ENCODE measurements at regions not wholly inside any gene's neighbourhood (a gene's known extent, or its start where the extent isn't known, plus 50 kb on each side); places are given as distances from the start of the nearest gene placed in this dataset.

DNA sequence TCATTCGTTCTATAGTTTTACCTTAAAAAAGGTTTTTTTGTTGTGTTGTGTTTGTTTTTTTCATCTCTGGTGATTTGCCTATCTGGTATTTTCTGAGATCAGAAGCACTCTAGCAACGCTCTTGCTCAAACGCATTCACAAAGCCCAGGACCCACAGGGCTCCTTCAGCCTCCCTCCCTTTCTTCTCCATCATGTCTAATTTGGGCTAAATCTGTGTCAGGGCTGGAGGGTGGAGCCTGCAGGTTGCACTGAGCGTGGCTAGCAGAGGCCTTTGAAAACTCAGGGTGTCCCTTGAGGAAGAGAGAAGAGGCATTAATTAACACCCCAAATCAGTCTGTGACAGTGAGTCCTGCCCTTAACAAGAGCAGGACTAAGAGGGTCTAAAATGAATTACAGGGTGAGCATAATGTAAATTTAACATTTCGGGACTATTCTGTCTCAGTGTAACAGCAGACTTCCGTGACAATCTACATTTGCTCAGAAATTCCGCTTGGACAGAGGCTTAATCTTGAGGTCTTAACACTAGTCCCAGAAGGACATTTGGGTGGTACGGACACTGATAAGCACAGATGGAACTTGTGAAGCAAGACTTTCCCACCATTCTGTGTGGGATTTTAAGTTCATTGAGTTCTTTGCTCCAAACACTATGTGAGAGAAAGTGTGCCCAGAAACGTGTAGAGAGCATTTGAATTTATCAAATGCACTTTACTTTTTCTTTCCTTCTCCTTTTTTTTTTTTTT is 174.4 kb upstream of the APCDD1 start:
- DNase-seq (ENCODE audit: low read depth in 2 of 2), result no peak

DNA sequence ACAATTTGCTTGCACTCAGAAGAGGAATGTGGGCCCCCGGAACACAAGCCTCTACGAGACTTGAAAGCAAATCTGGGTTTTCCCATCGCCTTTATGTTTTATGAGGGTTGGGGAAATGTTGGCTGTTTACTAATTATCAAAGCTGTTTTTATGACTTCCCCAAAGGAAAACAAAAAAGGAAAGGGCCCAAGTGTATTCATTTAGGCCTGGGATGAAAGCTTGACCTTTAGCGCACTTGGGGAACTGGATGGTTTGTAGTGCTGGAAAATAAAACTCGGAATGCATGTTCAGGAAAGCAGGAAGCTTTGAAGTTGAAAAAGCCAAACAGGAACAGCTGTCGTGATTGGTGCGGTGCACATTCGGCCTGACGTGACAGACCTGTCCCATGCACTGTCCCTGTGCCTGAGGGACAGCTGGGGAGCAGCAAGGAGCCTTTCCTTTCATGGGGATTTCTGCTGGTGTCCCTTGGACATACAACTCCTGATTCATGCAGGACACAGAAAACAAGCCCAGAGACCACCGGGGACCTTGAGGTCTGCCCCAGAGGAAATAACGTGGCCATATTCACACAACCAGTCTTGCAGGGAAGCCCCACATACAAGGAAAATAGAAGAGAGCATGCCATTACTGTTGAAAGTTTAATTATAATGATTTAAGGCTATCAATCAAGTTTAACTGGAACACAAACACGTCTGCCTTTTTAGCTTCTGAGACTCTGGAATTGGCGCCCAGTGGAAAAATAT is 169.7 kb upstream of the APCDD1 start:
- no peak for DNase-seq (ENCODE audit: low read depth in 2 of 2)

DNA sequence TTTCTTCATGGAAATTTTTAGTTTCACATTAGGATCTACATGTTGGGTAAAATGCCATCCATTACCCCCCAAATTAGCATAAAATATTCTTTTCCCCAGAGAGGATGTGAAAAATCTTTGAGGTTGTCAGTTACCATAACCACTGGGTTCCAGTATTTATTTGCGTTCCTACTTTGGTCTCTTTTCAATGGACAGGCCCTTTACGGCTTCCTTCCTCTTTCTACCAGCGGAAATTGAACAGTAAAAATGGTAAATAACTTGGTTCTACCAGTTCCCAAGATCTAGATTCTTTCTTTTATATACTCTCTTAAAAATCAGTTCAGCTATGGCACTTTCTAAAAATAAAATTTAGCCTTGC is 169.2 kb upstream of the APCDD1 start:
- no peak for DNase-seq (ENCODE audit: low read depth in 2 of 2)

DNA sequence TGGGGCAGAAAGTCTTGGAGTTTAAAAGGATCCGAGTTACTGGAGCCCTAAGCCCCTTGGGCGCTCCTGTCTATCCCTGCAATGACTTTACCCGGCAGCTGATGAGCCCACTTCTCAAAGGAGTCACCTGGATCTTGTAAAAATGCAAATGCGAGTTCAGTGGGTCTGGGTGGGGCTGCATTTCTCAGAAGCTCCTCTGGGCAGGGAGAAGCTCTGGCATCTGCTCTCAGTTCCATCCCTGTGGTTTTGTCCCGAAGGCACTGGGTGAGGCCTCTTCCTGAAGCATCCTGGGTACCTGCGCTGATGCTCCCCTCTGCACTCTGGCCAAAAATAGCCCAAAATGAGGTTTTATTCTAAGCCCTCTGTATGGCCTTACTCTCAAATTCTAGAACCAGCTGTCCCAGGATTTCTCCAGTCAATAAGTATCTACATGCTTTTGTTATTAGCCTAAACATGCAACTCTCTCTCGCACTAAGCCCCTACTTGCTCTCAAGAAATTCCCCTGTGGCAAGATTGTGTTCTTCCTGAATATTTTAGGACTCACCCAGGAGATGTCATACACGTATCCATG is 167.8 kb upstream of the APCDD1 start:
- no peak for DNase-seq (ENCODE audit: low read depth in 2 of 2)

DNA sequence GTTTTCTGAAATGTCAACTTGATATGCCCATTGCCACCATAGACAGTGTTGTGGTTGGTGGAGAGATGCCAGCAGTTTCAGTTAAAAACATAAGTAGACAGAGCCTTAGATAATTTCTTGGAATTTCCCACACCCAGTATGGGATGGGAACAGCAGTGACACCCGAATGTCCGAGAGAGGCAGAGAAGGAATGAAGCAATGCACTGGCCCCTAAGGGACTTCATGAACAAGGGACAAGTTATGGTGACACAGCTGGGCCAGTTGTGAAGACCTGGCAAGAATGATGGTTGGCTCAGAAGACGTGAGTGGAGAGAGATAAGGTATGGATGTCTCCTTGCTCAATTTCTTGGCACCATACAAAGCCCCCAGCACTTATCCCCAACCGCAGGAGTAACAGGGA is 165.2 kb upstream of the APCDD1 start:
- DNase-seq (ENCODE audit: low read depth in 2 of 2), result no peak

GRCh38 chr18:10289951-10290637 is 164.3 kb upstream of the APCDD1 start:
- DNase-seq (ENCODE audit: low read depth in 2 of 2), result no peak

GRCh38 chr18:10290638-10291235 is 163.7 kb upstream of the APCDD1 start:
- no peak for DNase-seq (ENCODE audit: low read depth in 2 of 2)

GRCh38 chr18:10291568-10291981 is 162.9 kb upstream of the APCDD1 start:
- no peak for DNase-seq (ENCODE audit: low read depth in 2 of 2)

GRCh38 chr18:10293966-10294365 is 160.5 kb upstream of the APCDD1 start:
- DNase-seq (ENCODE audit: low read depth in 2 of 2), result no peak

- no peak for DNase-seq (ENCODE audit: low read depth in 2 of 2)
Measured at GRCh38 chr18:10295751-10296150, 158.7 kb upstream of the APCDD1 start.

DNA sequence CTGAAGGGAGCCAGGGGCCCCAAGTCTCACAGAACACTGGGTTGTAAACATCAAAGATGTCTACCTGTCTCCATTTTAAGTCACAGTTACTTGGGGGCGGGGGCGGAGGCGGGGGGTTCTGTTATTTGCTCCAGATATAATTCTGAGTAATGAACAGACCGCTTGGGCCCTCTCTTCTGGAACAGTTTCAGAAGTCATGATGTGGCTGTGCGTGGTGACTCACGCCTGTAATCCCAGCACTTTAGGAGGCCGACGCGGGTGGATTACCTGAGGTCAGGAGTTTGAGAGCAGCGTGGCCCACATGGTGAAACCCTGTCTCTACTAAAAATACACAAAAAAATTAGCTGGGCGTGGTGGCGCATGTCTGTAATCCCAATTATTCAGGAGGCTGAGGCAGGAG is 157.9 kb upstream of the APCDD1 start:
- DNase-seq (ENCODE audit: low read depth in 2 of 2), result no peak

GRCh38 chr18:10297086-10297485 is 157.3 kb upstream of the APCDD1 start:
- DNase-seq (ENCODE audit: low read depth in 2 of 2), result no peak

DNA sequence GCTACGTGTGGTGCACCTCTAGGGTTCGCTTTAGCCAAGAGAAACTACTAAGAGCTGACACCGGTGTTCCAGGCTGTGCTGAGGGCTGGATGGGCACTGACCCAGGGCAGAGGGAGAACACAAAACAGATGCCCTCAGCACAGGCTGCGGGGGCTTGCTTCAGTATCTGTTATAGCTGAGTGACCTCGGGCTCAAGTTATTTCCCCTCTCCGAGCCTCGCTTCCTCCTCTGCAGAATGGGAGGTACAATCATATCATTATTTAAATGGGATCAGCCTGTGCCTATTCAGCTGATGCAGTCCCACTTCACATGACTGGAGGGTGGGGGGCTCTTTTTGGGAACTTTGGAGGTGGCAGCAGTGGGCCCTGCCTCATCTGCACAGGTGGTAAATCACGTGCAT is 156.1 kb upstream of the APCDD1 start:
- DNase-seq (ENCODE audit: low read depth in 2 of 2), result no peak

DNA sequence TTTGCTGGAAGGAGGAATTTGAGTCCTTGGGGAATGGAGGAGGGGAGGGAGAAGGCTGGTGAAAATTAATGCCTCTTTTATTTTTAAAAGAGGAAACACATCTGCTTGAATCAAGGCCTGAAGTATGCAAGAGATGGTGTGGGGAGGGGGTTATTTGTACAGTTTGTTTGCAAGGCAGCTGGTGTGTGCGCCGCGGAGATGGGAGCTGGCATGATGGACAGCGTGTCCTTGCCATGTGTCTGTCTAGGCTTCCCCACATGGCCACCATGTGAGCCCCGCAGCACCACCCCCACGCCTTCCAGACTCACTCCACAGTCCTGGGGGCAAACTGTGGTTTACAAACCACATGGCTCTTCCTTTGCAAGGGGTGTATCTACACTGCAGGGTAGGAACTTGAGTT is 154.8 kb upstream of the APCDD1 start:
- DNase-seq (ENCODE audit: low read depth in 2 of 2), result no peak

DNA sequence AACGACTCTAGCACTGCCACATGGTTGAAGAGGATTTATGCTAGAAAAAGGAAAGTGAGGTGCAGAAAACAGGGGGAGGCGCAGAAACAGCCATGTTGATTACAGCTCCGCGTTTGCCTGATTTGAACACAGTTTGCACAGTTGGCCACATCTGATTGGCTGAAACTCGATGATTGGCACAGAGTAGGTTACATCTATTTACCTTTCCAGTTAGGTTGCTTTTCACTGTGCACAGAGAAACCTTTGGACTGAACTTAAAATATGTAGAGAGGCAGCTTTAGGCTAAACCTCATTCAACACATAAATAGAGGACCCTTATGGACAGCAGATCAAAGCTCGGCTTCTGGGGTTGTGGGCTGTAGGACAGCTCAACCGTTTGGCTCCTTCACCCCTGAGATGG is 153.7 kb upstream of the APCDD1 start:
- no peak for DNase-seq (ENCODE audit: low read depth in 2 of 2)

DNA sequence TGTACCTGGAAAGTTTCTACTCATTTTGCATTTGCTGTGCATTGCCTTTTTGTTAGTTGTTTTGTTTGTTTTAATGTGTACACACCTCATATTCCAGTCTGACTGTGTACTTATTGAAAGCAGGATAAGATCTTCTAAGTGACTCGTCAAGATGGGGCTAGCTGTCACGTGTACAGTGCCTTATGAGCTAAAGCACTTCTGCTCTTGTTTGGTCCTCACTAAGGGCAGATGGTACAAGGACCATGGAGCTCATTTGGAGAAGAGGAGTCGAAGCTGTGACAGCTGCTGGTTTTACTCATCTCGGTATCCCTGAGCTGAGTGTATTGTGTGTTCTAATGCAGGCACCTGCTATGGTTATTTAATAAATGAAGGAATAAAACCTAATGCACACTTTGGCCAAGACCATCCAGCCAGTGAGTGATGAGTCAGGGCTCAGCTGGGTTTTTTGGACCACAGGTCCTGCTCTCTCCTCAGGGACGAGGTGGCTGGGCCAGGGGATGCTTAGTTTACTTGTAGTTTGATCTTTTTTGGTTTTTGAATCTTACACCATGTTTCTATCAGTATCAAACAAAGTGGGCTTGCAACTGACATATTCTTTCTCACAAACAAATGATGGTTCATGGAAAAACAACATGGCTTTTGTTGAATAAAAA is 152.5 kb upstream of the APCDD1 start:
- no peak for DNase-seq (ENCODE audit: low read depth in 2 of 2)

- no peak for DNase-seq (ENCODE audit: low read depth in 2 of 2)
Measured at GRCh38 chr18:10303171-10303570, 151.3 kb upstream of the APCDD1 start.

GRCh38 chr18:10304853-10305252 is 149.6 kb upstream of the APCDD1 start:
- DNase-seq (ENCODE audit: low read depth in 2 of 2), result no peak

DNA sequence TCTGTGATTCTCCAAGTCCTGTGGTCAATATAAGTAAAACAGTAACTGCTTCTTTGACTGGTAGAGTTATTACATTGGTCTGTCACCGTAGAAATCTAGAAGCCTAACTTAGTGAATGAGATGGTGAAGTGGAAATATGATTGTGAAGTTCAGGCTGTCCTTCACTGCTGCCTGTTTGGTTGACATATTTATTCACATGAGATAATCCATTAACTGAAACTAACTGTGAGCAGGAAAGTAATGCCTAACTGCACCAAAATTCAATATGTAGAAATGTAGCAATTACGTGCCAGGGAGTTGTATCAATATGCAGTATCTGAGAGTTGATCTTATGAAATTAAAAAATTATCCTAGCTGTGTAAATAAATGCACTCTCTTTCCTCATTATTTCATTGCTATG is 147.7 kb upstream of the APCDD1 start:
- DNase-seq (ENCODE audit: low read depth in 2 of 2), result no peak

DNA sequence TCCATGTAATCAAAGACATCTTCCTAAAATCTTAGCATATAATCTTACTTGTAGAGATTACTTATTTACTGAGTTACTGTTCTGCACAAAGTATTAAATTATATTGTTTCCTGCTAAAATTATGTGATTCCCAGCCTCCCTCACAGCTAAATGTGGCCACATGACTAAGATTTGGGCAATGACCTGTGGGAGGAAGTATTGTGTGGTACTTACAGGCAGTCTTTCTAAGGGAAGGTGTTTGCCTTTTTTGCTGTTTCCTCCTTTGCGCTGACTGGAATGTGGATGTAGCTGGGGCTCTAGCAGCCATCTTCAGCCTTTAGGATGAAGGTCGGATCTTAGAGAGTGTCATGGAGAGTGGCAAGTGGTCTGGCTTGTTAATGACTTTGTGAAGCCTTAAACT is 146.3 kb upstream of the APCDD1 start:
- DNase-seq (ENCODE audit: low read depth in 2 of 2), result no peak

GRCh38 chr18:10310626-10311025 is 143.8 kb upstream of the APCDD1 start:
- no peak for DNase-seq (ENCODE audit: low read depth in 2 of 2)

Measured in stimulated activated CD8-positive, alpha-beta memory T cell treated with anti-CD3 and anti-CD28 coated beads, Interleukin-2, amount 100 ng/mL, for 1 hour (primary cell).